PFSK-1 (cell line): ENCODE measurements at regions not wholly inside any gene's neighbourhood (a gene's known extent, or its start where the extent isn't known, plus 50 kb on each side); places are given as distances from the start of the nearest gene placed in this dataset.

ENCODE experiments used
- FOXP2 ChIP-seq: optimal IDR thresholded peaks from 2 replicates; pipeline ENCODE3; 2011; ENCODE audit warnings: borderline replicate concordance, control low read depth, inconsistent platforms; ENCODE audit not compliant: insufficient read depth; ENCODE audit errors: extremely low read length, extremely low read depth
- POLR2AphosphoS5 ChIP-seq: IDR thresholded peaks from 2 replicates; pipeline ENCODE4 v1.6.1; 2012; ENCODE audit warnings: low read depth, mild to moderate bottlenecking, control low read depth, low read length, moderate library complexity
- SIN3A ChIP-seq: IDR thresholded peaks from 2 replicates; pipeline ENCODE4 v1.6.1; 2012; ENCODE audit warnings: mild to moderate bottlenecking, low read length, moderate library complexity, borderline replicate concordance; ENCODE audit not compliant: insufficient read depth
- TAF1 ChIP-seq: IDR thresholded peaks from 2 replicates; pipeline ENCODE4 v1.6.1; 2012; ENCODE audit warnings: low read length, control low read depth, borderline replicate concordance; ENCODE audit not compliant: insufficient read depth
- TF ChIP-seq, protein P1 (sequence below), 2 experiments: IDR thresholded peaks; 2 replicates each; pipeline versions ENCODE4 v1.6.1 to v1.8.0; 2011 to 2012; ENCODE audit warnings: low read depth in 2 of 2, low read length in 2 of 2, control low read depth in 1 of 2, inconsistent platforms in 1 of 2, mild to moderate bottlenecking in 1 of 2, moderate library complexity in 1 of 2; ENCODE audit not compliant: insufficient read depth in 1 of 2

DNA sequence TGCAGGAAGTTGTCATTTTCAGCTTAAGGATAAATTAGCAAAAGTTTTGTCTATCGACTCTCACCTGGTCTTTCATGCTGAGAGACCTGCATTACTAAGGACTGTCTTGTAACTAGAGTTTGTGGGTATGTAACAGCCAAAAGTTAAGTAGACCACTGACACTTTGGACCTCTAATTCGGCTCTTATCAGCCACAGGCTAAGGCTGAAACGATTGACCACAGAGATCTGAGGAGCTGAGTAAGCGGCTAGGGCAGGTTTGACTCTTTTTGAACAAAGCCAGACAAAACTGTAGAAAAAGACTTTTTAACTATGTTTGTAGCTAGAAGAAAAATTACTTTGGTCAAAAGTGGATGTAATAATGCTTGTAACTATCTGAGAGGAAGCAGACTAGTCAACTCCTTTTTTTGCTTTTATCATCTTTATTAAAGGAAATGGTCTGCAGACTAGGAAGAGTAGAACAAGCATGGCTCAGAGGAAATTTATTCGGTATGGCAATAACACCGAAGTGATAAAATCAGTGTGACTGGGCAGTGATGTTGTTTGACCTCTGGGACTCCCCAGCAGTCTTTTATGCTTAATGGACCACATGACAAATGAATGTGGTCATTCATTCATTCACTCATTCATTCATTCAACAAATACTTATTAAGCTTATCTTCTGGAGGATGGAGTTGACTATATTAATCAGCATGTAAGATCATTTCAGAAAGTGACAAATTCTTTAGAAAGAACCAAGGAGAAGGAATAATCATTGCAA lies 725.0 kb upstream of the HS3ST5 start:
- TF ChIP-seq SIN3A = no peak
- no peak for TF ChIP-seq POLR2AphosphoS5
- TF ChIP-seq TAF1 = no peak
- no peak for TF ChIP-seq FOXP2
- TF ChIP-seq, protein P1, sequence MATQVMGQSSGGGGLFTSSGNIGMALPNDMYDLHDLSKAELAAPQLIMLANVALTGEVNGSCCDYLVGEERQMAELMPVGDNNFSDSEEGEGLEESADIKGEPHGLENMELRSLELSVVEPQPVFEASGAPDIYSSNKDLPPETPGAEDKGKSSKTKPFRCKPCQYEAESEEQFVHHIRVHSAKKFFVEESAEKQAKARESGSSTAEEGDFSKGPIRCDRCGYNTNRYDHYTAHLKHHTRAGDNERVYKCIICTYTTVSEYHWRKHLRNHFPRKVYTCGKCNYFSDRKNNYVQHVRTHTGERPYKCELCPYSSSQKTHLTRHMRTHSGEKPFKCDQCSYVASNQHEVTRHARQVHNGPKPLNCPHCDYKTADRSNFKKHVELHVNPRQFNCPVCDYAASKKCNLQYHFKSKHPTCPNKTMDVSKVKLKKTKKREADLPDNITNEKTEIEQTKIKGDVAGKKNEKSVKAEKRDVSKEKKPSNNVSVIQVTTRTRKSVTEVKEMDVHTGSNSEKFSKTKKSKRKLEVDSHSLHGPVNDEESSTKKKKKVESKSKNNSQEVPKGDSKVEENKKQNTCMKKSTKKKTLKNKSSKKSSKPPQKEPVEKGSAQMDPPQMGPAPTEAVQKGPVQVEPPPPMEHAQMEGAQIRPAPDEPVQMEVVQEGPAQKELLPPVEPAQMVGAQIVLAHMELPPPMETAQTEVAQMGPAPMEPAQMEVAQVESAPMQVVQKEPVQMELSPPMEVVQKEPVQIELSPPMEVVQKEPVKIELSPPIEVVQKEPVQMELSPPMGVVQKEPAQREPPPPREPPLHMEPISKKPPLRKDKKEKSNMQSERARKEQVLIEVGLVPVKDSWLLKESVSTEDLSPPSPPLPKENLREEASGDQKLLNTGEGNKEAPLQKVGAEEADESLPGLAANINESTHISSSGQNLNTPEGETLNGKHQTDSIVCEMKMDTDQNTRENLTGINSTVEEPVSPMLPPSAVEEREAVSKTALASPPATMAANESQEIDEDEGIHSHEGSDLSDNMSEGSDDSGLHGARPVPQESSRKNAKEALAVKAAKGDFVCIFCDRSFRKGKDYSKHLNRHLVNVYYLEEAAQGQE (IDR thresholded peaks at IDR 0.05; ENCODE audit: insufficient read depth in 1 of 2, low read depth in 2 of 2, low read length in 2 of 2) = no peak

DNA sequence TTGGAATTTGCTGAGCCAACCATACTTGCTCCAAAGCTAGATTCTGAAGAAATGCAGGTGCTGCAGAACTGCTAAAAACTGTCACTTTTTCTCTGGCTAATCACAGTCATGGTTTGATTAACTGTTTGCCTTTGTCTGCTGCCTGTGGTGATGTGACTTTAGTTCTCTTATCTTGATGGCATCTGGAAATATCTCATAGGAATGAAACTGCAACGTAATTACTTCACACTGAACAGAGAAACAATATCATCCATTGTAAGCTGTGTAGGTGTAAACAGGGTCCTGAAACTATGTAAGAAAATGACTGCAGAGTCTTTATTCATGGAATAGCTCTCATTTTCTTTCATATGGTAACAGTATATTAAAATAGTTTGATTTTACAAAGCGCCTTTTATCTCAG lies 721.9 kb upstream of the HS3ST5 start:
- TF ChIP-seq, protein P1 (IDR thresholded peaks at IDR 0.05; ENCODE audit: insufficient read depth in 1 of 2, low read depth in 2 of 2, low read length in 2 of 2) = no peak
- no peak for TF ChIP-seq POLR2AphosphoS5
- TF ChIP-seq FOXP2 = no peak
- TF ChIP-seq SIN3A = no peak
- TF ChIP-seq TAF1 = no peak

DNA sequence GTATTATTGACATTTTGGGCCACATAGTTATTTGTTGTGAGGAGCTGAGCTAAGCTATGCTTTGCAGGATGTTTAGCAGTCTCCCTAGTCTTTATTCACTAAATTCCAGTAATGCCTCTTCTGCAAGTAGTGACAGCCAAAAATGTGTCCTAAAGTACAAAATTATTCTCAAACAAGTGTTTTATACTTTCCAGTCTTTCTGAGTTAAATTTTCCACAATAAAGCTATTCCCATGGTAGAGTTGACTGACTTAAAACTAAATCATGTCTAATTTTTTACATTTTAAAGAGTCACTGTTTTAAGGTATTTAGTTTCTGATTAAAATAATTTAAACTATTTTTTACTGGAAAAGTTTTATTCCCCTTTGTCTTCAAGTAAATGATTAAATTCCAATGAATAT lies 717.8 kb upstream of the HS3ST5 start:
- no peak for TF ChIP-seq SIN3A
- no peak for TF ChIP-seq POLR2AphosphoS5
- TF ChIP-seq, protein P1 (IDR thresholded peaks at IDR 0.05; ENCODE audit: insufficient read depth in 1 of 2, low read depth in 2 of 2, low read length in 2 of 2) = no peak
- TF ChIP-seq FOXP2 = no peak
- TF ChIP-seq TAF1 = no peak

DNA sequence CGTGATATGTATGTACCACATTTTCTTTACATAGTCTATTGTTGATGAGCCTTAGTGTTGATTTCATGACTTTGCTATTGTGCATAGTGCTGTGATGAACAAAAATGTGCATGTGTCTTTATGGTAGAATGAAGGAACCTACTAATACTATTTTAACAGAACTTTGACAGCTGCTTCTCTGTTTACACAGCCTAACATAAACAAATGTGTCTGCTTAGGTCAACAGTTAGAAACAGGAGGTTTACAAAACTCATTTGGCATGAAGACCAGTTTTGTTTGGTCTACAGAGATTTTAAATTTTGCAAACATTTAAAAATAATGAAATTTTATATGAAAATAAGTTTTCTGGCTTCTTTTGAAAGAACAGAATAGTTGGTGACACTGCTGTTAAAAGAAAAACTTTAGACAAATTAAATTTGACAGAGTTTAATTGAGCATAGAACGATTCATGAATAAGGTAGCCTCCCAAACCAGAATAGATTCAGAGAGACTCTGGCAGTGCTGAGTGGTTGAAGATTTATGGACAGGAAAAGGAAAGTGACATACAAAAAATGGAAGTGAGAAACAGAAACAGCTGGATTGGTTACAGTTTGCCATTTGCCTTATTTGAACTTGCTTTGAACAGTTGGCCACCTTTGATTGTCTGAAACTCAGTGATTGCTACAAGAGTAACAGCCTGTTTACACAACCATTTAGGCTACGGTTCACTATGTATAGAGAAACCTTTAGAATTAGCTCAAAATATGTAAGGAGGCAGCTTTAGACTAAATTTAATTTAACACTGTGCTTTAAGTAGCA lies 715.8 kb upstream of the HS3ST5 start:
- TF ChIP-seq, protein P1 (IDR thresholded peaks at IDR 0.05; ENCODE audit: insufficient read depth in 1 of 2, low read depth in 2 of 2, low read length in 2 of 2) = no peak
- TF ChIP-seq TAF1 = no peak
- TF ChIP-seq SIN3A = no peak
- no peak for TF ChIP-seq FOXP2
- no peak for TF ChIP-seq POLR2AphosphoS5
